ENCODE measurements at regions not wholly inside any gene's neighbourhood (a gene's known extent, or its start where the extent isn't known, plus 50 kb on each side); places are given as distances from the start of the nearest gene placed in this dataset.
A peak's percentile ranks its signal among the peaks of the same experiment; 100 is the strongest.
"Not testable (repeated sequence)": the region's sequence is repeated elsewhere in the genome, so short reads cannot be mapped to it uniquely, and the experiment has no call there.

- DNase-seq: peak; percentile 79
Observed at GRCh38 chr4:84218031-84218430, 281.1 kb downstream of the NKX6-1 start.

GRCh38 chr4:84215217-84215616 is 283.9 kb downstream of the NKX6-1 start:
- no peak for DNase-seq

GRCh38 chr4:84206226-84206625 is 292.9 kb downstream of the NKX6-1 start:
- DNase-seq: not testable (repeated sequence)

GRCh38 chr4:84189144-84189543 is 309.9 kb downstream of the NKX6-1 start:
- DNase-seq: no peak

GRCh38 chr4:84179409-84179808 is 319.7 kb downstream of the NKX6-1 start:
- DNase-seq: no peak

- no peak for DNase-seq
Observed at GRCh38 chr4:84177831-84178542, 321.1 kb downstream of the NKX6-1 start.

GRCh38 chr4:84176016-84176415 is 323.1 kb downstream of the NKX6-1 start:
- no peak for DNase-seq

- DNase-seq: no peak
Observed at GRCh38 chr4:84171871-84172270, 327.2 kb downstream of the NKX6-1 start.

- DNase-seq: no peak
Observed at GRCh38 chr4:84167564-84167963, 331.5 kb downstream of the NKX6-1 start.

- DNase-seq: no peak
Observed at GRCh38 chr4:84167093-84167492, 332.0 kb downstream of the NKX6-1 start.

GRCh38 chr4:84166486-84166885 is 332.6 kb downstream of the NKX6-1 start:
- DNase-seq: no peak

- DNase-seq: no peak
Observed at GRCh38 chr4:84164201-84164600, 334.9 kb downstream of the NKX6-1 start.

GRCh38 chr4:84159762-84160161 is 339.3 kb downstream of the NKX6-1 start:
- DNase-seq: no peak

- no peak for DNase-seq
Observed at GRCh38 chr4:84158670-84159069, 340.4 kb downstream of the NKX6-1 start.

- no peak for DNase-seq
Observed at GRCh38 chr4:84151574-84151973, 347.5 kb downstream of the NKX6-1 start.

GRCh38 chr4:84150177-84150576 is 348.9 kb downstream of the NKX6-1 start:
- DNase-seq: no peak

- no peak for DNase-seq
Observed at GRCh38 chr4:84147831-84148230, 351.3 kb downstream of the NKX6-1 start.

GRCh38 chr4:84146300-84146959 is 352.7 kb downstream of the NKX6-1 start:
- no peak for DNase-seq

- DNase-seq: no peak
Observed at GRCh38 chr4:84145176-84145575, 353.9 kb downstream of the NKX6-1 start.

GRCh38 chr4:84126911-84127310 is 372.2 kb downstream of the NKX6-1 start:
- not testable (repeated sequence) for DNase-seq

- DNase-seq: no peak
Observed at GRCh38 chr4:84126061-84126787, 372.9 kb downstream of the NKX6-1 start.

- DNase-seq: no peak
Observed at GRCh38 chr4:84110040-84110439, 389.1 kb downstream of the NKX6-1 start.

- not testable (repeated sequence) for DNase-seq
Observed at GRCh38 chr4:84101653-84102625, 397.2 kb downstream of the NKX6-1 start.

Data from NCI-H446 treated with DMSO at 0.1 percent for 48 hours (cell line).